A172 (cell line): ENCODE measurements at regions not wholly inside any gene's neighbourhood (a gene's known extent, or its start where the extent isn't known, plus 50 kb on each side); places are given as distances from the start of the nearest gene placed in this dataset.

Experiments
- DNase-seq: peaks from one replicate; pipeline ENCODE4 v3.0.0-alpha.2; 2015; ENCODE audit warnings: low spot score

DNA sequence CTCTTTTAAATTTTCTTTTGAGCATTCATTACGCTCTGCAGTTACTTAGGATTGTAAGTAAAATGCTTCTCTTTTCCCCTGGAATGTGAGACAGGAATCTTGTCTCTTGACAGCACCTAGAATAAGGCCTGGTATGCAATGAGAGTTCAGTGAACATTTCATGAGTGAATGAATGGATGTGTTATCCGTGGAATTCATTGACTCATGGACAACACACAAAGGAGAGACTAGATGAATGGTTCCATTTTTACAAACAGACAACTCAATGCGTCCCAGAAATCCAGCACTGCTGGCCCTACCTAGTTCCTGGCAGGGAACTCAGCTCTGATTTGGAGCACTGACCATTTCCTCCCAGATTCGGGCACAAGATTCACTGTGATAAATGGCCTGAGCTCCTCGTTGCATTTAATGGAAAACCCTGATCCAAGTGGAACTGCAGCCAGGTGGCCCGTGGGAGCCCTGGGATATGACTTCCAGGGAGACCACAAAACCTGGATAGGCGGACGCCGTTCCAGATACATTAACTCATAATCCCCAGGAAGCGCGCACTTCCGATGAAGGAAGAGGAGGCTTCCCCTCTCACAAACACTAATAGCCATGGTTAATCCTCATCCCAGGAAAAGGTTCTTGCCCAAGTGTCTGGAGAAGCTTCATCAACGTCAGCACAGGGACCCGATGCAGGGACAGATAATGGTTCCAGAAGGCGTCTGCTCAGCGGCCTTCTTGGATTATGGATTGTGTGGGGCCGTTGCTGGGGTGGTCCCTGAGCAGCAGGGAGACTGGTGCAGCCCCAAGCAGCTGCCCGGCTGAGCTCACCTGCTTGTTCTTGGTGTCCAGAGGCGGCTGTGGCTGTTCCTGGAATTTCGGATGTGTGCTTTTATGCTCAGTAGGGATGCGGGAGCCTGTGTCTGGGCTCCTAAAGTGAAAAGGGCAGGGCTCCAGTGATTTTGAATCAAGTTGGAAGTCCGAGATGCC, 211.1 kb upstream of the TSHZ3 start:
- DNase-seq, result no peak

DNA sequence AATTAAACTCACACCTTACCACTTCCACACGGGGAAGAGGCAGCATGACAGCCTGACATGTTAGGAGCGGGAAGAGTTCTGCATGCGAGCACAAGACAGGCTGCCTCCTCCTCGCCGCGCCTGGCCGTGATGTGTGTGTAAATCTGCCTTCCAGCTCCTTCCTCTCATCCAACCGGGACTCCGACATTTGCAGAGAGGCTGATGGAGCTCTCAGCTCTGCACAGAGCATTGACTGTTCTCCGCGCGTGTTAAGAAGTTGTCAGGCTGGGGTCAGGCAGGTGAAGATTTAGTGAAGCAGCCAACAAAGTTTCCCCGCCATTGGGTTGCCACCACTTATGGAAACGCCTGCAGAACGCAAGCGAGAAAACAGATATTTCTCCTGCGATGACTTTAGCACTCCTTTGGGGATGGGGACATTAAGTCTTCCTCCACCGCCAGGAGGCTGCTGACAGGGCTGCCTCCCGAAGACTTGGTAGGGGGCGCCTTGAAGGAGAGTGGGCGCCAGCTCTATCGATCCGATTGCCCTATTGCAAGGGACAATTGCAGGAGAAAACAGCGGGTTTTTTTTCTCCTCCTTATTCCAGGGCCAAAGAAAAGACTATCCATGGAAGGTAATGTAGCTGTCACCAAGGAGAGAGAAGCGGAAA, 213.9 kb upstream of the TSHZ3 start:
- no peak for DNase-seq

DNA sequence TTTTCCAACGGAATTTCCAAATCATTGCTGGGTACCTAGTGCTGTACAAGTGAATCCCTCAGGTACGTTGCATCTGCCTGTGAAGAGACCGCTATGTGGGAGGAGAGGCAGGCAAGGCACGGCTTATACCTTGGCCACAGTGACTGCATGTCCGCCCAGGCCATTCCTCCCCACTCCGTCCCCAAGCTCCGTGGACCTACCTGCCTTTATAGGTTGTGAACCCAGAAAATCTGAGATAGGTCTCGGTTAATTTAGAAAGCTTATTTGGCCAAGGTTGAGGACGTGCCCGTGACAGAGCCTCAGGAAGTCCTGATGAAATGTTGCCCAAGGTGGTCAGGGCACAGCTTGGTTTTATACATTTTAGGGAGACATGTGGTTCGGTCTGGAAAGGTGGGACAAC, 218.5 kb upstream of the TSHZ3 start:
- DNase-seq, result no peak

DNA sequence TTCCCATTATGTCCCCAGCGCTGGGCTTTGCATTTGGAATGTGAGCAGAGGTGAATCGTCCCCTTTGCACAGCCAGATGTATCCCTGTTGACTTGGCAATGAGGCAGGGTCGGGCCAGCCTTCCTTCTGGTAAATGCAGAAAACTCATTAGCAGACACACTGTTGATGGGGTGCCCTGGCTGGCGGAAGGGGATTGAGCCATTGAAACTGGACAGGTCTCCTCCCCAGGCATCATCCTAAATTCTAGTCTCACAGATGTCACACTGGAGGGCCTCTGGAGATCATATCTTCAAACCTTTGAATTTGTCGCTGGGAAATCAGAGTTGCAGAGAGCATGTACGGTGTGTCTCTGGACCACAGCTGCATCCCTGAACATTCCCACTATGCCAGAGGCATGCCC, 219.5 kb upstream of the TSHZ3 start:
- DNase-seq, result no peak

DNA sequence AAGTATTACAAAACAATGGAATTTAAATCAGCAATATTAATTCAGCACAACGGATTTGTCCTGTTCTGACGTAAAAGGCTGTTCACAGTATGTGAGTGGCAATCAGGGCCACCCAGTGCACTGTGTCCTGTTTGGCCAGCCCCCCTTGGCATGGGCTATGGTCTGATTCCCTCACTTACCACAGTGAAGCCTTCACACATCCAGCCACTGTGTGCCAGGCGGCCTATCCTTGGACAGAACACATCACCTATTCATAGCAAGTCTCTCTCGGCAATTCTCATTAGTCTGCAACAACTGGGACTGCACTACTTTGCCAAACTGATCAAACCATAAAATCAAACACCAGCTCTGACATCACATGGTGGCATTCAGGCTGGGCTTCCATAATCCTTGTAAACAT, 221.5 kb upstream of the TSHZ3 start:
- DNase-seq, result no peak

DNA sequence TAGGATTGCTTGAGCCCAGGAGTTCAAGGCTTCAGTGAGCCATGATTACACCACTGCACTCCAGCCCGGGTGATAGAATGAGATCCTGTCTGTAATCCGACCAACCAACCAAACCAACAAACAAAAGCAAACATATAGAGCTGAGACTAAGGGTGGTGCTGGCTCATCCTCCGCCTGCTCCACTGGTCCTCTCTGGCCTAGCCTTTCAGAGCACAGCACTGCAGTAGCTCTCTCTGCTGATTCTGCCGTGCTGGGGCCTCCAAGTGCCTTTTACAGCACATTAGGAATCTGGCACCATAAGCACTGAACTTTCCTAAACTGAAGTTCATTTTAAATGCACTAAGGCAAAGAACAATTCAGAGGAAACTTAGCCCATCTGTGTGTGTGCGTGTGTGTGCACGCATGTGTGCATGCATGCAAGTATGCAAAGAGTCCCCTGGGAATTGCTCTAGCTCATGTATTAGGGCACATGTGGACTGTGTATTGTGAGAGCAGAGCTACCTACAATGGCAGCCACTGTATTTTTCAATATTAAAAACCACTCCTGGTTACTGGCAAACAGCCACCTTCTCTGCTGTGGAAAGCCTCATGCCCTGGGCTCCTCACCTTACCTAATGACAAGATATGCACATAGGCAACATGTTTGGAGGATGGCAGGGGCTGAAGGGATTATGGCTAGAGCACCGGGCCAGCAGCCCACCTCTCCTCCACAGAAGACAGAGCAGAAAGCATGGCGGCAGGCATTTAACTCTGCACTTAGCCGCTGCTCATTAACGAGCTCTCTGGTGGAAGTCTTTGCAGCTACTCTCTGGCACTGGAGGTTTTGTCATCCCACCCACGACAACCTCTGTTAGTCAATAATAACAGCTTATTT, 223.1 kb upstream of the TSHZ3 start:
- DNase-seq, result no peak

DNA sequence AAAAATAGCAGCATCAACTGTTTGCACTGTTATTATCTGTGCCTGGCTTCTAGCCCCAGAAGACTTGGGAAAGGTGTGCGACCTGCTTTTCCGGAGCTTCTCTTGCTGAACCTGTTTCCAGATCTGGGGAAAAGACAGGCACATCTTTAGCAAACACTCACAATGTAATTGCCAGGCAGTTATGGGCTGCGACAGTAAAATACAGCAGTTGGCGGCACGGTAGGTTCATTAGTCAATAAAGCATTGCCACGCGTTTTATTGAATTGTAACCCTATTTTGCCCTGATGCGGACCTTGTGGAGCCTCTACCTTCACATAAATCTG, 223.7 kb upstream of the TSHZ3 start:
- DNase-seq, result no peak

DNA sequence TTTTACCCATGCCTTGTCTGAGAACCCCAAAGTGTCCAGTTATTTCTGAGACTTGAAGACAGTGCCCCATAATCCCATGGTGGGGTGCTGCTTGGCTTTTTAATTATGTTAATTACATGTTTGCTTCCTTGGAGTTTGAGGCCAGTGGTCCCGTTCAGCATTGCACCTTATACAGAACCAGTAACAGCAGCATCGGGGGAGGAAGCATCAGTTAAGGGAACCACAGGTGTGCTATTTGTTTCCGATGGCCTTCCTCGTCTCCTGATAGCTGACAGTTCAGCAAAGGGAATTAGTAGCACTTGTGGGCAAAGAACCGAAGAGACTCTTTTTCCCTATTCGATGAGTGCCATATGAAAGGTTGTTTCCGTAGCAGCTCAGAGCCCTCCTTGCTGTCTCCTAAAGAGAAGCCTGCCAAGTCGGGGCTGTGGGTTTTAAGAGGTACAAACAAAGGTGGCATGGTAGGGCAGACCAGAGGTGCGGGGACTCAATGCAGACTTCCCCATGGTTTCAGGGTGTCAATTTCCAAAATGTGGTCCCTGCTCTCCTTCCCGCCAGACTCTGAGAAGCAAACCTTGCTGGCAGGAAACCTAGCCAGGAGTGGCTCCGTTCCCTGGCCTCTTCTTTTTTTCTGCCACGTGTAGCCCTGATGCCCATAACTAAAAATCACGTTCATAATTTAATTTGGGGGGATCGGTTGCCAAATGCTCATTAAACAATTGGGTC, 225.2 kb upstream of the TSHZ3 start:
- no peak for DNase-seq

DNA sequence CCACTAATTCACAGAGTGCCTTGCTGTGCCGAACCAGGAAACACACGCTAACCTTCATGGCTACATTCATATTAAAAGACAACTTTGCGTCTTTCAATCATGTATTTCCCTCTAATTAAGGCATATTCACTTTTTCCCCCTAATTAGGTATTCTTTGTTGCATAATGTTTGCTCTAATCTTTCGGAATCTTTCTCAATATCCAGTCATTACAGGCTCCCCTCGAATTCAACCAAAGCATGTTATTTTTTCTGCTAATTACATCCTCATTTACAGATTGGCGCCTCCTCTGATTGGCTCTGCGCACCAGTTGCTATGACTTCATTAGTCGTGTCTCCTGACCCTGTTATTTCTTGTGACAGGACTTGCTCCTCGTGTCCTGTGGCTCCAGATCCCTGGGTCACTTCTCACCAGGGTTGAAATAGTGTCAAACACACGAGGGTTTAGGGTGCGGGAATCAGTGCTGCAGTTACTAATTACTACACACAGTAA, 226.7 kb upstream of the TSHZ3 start:
- DNase-seq, result no peak

DNA sequence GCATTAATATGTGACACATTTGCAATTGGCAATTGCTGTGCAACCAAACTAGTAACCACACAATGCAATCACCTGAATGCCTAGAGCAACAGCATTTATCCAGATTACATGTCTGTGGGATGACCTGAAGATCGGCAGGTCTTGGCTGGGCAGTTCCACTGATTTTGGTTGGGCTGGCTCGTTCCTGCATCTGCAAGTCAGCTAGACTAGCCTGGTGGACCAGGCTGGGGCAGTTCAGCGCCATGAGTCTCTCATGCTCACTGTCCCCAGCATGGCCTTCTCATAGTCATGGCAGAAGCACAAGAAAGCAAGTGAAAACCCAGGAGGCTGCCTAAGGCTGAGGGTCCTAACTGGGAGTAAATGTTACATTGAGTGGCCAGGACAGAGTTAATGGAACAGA, 229.1 kb upstream of the TSHZ3 start:
- DNase-seq, result no peak

DNA sequence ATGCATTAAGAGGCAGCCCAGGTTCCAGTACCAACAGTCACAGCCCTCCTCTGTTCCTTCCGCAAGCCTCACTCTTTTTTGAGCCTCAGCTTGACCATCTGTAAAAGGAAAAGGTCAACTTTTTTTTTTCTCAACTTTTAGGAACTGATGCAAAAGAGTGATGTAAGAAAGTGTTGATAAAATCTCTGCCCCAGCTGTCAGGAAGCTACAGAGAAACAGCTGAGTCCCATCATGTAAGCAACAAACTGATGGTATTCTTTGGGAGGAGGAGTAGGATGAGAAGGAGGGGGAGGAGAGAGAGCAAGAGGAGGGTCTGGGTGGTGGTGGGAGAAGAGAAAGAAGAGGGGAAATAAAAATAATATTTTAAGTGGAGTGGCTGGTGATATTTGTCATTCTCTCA, 233.9 kb upstream of the TSHZ3 start:
- no peak for DNase-seq

DNA sequence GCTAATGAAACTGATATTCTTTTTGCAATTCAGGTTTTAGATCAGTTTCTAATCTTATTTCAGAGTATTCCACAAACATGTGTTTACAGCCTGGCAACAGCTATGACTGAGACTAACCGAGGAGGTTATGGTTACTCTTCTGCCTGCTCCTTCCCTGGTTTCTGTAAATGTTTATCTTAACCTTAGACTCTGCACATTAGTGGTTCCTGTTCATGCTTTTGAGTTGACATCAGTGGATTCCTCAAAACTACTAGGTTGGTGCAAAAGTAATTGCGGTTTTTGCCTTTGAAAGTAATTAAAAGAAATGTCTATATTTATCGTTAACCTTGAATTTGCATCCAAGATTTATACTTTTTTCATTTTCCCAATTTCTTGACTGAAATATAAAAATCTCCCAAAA, 237.0 kb upstream of the TSHZ3 start:
- no peak for DNase-seq

DNA sequence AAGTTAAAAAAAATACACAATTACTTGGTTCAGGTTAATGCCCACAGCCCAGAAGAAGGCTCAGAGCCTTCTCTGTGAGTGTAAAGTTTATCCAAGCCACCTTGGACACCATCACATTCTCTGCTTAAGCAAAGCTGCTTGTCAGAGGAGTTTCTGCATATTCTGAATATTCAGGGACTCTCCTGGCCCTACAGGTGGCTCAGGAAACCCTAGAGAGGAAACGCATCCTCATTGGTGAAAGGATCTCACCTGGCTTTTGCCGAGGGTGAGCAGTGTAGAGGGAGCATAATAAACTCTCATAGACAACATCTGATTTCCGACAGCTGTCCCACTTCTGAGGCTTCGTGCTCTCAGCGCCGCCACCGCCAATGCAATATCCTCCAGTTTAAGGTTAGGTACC, 239.9 kb upstream of the TSHZ3 start:
- DNase-seq, result no peak

DNA sequence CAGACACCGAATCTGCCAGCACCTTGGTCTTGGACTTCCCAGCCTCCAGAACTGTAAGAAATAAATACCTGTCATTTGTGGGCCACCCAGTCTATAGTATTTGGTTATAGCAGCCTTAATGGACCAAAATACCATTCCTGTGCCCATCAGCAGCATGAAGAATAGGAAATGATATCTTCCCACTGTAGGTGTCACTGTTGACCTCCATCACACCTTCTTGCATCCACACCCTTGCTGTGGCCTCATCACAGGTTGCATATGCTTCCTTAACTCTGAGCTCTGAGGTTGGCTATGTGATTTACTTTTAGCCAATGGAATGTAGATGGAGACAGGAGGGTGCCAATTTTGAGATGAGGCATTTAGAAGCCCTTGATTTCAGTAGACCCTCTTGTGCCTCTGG, 242.0 kb upstream of the TSHZ3 start:
- no peak for DNase-seq

DNA sequence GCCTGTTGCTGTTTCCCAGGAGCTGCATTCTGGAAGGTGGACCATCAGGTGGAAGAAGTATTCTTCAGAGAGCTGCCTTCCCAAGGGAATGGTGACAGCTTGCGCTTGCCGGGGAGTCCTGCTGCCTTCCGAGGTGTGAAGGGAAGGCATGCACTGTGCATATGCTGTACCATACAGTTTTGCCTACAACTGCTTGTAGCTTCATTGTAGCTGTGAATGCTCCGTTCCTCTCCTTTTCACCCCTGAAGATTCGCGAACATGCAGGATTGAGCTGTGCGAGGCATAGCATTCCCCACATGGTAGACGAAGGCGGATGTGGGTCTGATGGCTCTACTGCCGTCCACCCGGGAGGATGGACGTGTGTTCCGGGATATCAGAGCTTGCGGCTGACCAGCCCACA, 243.2 kb upstream of the TSHZ3 start:
- DNase-seq, result no peak

DNA sequence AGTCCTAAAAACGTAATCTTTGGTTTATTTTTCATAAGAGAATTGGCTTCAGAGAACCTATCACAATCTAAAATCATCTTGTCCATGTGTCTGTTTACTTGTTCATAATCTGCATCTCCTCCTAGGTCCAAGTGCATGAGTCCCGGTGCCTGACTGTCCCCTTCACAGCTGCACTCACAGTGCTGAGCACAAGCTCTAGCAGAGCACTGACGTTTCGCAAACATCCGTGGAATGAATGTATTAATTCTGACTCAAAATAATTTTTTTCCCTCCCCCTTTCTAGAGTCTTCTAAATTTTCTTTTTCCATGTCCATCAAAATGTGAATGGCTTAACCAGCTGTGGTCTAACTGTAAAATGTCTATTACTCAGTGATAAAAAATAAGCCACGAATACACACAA, 245.5 kb upstream of the TSHZ3 start:
- DNase-seq, result no peak

DNA sequence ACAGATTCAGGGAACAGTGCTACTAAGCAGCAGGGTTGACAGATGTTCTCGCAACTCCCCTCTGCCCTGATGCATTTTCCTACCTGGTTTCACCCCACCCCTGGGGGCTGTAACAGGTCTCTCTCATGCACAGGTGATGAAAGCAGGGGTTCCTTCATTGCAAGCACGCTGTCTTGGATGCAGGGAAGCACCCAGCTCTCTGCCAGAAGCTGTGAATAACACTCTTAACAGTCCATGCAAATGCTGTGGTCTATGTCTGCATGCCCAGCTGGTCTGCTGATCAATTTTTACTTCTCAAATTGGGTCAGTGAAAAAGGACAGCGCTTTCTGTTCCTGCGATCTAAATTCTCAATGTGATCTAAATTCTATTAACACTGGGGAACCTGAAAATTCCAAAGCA, 246.3 kb upstream of the TSHZ3 start:
- no peak for DNase-seq

DNA sequence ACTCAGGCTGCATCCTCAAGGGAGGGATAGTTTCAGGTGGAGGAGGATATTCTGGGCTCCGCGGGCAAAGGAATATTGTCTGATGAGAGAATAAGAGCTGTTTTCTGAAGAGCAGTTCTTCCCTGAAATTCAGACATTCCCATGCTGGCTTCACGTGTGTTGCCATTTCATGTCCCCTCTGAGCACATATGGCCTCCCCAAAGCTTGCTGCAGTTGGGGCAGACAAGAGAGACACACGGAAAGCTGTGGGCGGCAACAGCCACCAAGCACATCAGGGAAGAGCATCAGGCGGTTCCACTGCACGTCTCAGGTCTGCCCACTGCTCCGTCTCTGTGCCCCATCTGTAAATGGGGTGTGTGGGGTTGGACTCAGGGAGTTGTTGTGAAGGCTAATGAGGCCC, 247.5 kb upstream of the TSHZ3 start:
- no peak for DNase-seq

DNA sequence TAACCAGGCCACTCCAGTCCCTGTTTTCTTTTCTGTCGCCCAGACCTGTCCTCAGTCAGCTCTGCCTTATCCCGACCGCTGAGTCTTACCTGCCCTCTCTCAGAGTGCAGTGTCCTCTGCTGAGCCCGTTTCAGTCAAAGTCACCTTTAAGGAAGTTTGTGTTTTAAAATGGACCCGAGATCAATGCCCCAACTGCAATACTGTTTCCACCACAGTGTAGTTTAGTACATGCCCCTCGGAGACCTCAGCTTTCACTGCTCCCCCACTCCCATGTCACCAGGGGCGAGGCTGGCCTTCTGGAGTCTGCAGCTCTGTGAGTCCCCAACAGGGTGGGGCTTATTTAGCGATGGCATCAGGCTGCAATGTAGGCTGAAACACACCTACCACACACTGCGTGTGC, 248.4 kb upstream of the TSHZ3 start:
- no peak for DNase-seq

DNA sequence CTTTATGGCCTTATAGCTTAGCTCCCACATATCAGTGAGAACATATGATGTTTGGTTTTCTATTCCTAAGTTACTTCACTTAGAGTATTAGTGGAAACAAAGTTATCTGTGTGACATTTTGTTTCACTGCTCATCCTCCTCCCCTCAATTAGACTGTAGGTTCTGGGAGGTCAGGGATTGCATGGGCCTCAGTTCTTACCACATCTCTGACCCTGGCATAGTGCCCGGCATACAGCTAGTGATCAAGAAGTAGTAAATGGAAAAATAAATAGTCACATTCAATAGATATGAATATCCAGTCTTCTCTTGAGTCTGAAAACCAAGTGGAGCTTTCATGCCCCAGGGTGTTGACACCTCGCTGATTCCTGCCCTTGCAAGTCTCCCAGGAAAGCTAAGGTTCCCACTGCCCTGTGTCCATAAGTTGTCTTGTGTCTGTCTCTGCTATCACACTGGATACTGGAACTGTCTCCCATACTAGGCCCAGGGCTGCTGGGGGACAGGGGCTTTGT, 249.5 kb upstream of the TSHZ3 start:
- DNase-seq, result no peak

DNA sequence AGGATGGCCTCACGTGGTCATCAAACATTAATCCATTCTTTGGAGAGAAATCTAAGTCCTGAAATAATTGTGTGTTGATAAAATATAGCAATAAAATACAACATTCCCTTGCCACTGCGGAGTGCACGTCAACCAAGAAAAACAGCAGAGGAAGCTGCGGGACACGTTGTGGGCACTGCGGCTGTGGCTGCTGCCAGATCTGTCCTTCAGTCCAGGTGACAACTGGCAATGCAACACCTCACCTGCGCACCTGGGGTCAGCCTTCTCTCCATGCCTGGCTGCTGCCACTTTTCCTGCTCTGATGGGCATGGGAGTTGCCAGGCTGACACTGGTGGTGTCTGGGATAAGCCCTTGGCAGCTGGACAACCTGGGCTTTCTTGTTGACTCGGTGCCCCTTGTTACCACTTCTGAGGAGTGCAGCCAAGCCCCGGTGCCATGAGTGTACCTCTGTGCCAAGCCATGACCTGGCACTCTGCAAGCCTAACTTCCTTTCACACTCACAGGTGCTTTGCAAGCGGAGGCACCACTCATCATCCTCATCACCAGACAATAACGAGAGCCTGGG, 251.6 kb upstream of the TSHZ3 start:
- DNase-seq, result no peak
